ENCODE measurements at regions not wholly inside any gene's neighbourhood (a gene's known extent, or its start where the extent isn't known, plus 50 kb on each side); places are given as distances from the start of the nearest gene placed in this dataset.
A peak's percentile ranks its signal among the peaks of the same experiment; 100 is the strongest.
"Not testable (repeated sequence)": the region's sequence is repeated elsewhere in the genome, so short reads cannot be mapped to it uniquely, and the experiment has no call there.

DNA sequence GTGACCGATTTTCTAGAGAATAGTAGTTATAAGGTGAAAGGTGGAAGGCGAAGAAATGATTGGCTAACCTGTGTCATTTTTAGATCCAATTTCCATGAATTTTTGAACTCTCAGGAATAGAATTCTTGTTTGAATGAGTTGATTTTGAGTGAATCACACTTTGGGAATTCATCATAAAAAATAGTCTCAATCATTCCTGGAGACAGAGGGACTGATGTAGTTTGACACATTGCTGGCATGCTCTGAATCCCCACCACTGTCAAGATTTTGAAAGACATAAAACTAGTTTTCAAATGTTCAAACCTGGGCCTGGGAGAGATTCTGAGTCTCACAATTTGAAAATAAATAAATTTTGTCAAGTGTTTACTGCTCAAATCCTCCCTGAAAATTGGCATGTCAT lies 861.4 kb upstream of the RAG2 start:
- FAIRE-seq (no peak), DNase-seq (ENCODE audit: insufficient read length, low spot score) (no peak)
- TF ChIP-seq, protein P1, sequence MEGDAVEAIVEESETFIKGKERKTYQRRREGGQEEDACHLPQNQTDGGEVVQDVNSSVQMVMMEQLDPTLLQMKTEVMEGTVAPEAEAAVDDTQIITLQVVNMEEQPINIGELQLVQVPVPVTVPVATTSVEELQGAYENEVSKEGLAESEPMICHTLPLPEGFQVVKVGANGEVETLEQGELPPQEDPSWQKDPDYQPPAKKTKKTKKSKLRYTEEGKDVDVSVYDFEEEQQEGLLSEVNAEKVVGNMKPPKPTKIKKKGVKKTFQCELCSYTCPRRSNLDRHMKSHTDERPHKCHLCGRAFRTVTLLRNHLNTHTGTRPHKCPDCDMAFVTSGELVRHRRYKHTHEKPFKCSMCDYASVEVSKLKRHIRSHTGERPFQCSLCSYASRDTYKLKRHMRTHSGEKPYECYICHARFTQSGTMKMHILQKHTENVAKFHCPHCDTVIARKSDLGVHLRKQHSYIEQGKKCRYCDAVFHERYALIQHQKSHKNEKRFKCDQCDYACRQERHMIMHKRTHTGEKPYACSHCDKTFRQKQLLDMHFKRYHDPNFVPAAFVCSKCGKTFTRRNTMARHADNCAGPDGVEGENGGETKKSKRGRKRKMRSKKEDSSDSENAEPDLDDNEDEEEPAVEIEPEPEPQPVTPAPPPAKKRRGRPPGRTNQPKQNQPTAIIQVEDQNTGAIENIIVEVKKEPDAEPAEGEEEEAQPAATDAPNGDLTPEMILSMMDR (IDR thresholded peaks at IDR 0.05; ENCODE audit: insufficient read depth, missing control alignments), result no peak

DNA sequence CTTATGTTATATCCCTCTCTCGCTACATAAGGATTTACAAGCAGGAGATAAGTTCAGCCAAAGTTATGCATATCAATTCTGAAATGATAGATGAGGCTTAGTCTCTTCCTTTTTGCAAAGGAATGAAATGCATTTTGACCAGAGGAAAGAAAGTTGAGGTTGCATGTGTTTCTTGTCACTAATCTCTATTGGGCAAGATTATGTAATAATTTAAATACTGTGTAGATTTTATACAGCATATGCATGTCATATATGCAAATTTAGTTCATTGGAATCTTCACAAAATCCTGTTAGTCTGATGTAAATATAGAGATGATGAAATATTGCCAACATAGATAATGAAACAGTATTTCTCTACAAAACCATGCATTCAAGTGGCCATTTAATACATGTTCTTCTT lies 858.7 kb upstream of the RAG2 start:
- TF ChIP-seq, protein P1 (IDR thresholded peaks at IDR 0.05; ENCODE audit: insufficient read depth, missing control alignments), result no peak
- FAIRE-seq (no peak), DNase-seq (ENCODE audit: insufficient read length, low spot score) (no peak)

DNA sequence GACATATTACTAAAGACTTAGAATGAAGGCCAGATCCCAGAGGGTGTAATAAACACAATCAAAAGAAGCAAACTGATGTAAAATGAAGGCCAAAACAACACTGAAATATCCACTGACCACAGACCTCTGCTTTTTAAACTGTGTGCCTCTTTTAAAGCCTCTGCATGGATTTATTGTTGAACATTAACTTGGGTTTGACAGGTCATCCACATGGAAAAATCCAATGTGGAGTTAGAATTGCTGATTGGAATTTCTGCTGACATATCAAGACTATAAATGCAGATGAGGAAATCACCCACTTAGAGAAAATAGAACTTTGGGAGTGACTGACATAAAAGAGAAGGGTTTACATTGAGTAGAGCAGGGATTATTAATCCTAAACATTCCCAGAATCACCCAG lies 853.9 kb upstream of the RAG2 start:
- FAIRE-seq, result no peak
- TF ChIP-seq, protein P1 (IDR thresholded peaks at IDR 0.05; ENCODE audit: insufficient read depth, missing control alignments), result no peak
- DNase-seq (ENCODE audit: insufficient read length, low spot score), result no peak

DNA sequence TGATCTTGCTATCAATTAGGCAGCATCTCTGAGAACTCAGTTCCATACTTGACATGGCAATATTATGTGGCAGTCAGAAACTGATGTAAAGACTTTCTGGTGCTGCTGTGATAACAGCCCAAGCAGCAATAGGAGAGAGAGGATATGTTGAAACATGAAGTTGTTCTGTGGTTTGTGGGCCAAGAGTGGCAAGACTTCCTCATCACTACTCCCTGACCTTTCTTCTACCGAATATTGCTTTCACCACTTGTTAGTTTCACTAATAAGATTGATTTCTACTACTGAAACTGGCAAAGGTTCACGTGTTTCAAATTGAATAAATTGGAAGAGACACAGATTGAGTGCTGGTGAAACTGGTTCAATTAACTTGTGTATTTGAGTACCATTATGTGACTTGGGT lies 852.6 kb upstream of the RAG2 start:
- no peak for DNase-seq (ENCODE audit: insufficient read length, low spot score)
- FAIRE-seq, result no peak
- TF ChIP-seq, protein P1 (IDR thresholded peaks at IDR 0.05; ENCODE audit: insufficient read depth, missing control alignments), result no peak

DNA sequence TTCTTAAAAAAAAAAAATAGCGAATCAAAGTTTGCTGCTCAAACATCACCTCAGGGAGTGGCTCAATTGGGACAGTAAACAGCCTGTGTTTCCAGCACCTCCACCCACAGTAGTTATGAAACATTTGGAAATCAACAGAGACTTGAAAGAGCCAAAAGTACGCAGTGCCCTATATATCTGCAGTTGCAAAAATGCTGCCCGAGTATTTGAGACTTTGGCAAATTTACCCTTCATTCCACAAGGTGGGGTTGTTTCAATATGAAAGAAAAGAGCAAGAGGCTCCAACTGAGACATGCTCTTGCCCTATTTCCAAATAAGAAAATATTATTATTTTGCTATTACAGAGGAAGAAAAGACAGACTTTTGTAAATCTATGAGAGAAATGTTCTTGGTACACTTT lies 851.1 kb upstream of the RAG2 start:
- DNase-seq (ENCODE audit: insufficient read length, low spot score), result no peak
- FAIRE-seq, result no peak
- TF ChIP-seq, protein P1 (IDR thresholded peaks at IDR 0.05; ENCODE audit: insufficient read depth, missing control alignments), result peak; percentile 44

DNA sequence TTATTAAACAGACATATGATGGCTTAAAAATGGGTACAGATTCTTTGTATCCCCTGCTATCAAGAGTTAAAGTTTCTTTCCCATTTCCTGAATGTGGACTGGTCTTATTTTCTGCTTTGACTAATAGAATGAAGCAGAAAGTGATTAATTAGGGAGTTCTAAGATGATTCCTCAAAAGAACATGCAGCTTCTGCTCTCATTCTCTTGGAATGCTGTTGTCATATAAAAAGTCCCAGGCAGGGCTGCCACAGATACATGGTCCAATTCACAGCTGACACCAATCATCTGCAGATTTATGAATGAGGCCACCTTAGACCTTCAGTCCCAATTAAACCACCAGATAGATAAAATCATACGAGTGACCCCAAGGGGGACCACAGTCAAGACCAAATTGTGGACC lies 844.5 kb upstream of the RAG2 start:
- DNase-seq (ENCODE audit: insufficient read length, low spot score) (no peak), FAIRE-seq (no peak)
- TF ChIP-seq, protein P1 (IDR thresholded peaks at IDR 0.05; ENCODE audit: insufficient read depth, missing control alignments), result no peak

DNA sequence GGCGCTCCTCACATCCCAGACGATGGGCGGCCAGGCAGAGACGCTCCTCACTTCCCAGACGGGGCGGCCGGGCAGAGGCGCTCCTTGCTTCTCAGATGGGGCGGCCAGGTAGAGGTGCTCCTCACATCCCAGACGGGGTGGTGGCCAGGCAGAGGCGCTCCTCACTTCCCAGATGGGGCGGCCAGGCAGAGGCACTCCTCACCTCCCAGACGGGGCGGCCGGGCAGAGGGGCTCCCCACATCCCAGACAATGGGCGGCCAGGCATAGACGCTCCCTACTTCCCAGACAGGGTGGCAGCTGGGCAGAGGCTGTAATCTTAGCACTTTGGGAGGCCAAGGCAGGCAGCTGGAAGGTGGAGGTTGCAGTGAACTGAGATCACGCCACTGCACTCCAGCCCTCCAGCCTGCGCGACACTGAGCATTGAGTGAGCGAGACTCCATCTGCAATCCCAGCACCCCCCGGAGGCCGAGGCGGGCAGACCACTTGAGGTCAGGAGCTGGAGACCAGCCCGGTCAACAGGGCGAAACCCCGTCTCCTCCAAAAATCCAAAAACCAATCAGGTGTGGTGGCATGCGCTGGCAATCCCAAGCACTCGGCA lies 833.7 kb upstream of the RAG2 start:
- FAIRE-seq, result not testable (repeated sequence)

DNA sequence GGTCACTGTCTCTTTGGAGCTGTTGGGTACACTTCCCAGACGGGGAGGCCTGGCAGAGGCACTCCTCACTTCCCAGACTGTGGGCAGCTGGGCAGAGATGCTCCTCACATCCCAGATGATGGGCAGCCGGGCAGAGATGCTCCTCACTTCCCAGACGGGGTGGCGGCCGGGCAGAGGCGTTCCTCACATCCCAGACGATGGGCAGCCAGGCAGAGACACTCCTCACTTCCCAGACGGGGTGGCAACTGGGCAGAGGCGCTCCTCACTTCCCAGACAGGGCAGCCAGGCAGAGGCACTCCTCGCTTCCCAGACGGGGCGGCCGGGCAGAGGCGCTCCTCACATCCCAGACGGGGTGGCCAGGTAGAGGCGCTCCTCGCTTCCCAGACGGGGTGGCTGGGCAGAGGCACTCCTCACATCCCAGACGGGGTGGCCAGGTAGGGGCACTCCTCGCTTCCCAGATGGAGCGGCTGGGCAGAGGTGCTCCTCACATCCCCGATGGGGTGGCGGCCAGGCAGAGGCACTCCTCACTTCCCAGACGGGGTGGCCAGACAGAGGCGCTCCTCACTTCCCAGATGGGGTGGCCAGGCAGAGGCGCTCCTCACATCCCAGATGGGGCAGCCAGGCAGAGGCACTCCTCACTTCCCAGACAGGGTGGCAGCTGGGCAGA lies 833.1 kb upstream of the RAG2 start:
- DNase-seq (ENCODE audit: insufficient read length, low spot score); FAIRE-seq: not testable (repeated sequence)

More for the DNA sequence above, 833.7 kb upstream of the RAG2 start:
- DNase-seq (ENCODE audit: insufficient read length, low spot score), result not testable (repeated sequence)
